Gastroesophageal sphincter (tissue), 4 donors: ENCODE measurements at regions not wholly inside any gene's neighbourhood (a gene's known extent, or its start where the extent isn't known, plus 50 kb on each side); places are given as distances from the start of the nearest gene placed in this dataset.

Source experiments
- ATAC-seq: fragments of 150-250 bp; one replicate; pipeline ENCODE4 v1.9.1; 2016; ENCODE audit warnings: mild to moderate bottlenecking, moderate library complexity
- H3K27ac ChIP-seq, 4 donors: fragments of 200-600 bp; sonication (generic) in 3 of 4; 1 replicate in 3 of 4; 2 replicates in 1 of 4; pipeline ENCODE4 v1.5.1; 2016 to 2019
- H3K27me3 ChIP-seq: fragments of 200-600 bp; sonication (generic); one replicate; pipeline ENCODE4 v1.5.1; 2019
- H3K36me3 ChIP-seq, 2 donors: fragments of 200-600 bp; sonication (generic); one replicate each; pipeline ENCODE4 v1.5.1; 2019; ENCODE audit warnings: control low read depth in 1 of 2
- H3K4me1 ChIP-seq, 3 donors: fragments of 200-600 bp; sonication (generic); 1 replicate in 2 of 3; 2 replicates in 1 of 3; pipeline ENCODE4 v1.5.1; 2016 to 2019; ENCODE audit warnings: control low read depth in 2 of 3
- H3K4me3 ChIP-seq, 2 donors: fragments of 200-600 bp; sonication (generic); one replicate each; pipeline ENCODE4 v1.5.1; 2019; ENCODE audit warnings: mild to moderate bottlenecking in 1 of 2, moderate library complexity in 1 of 2
- H3K9me3 ChIP-seq, 3 donors: fragments of 200-600 bp; sonication (generic); one replicate each; pipeline ENCODE4 v1.5.1; 2017 to 2019; ENCODE audit warnings: control low read depth in 2 of 3
- CTCF ChIP-seq, 4 experiments: fragments of 200-600 bp in 2 of 4; fragments of 450-650 bp in 2 of 4; sonication (generic) in 1 of 4; IDR thresholded peaks; one replicate each; pipeline ENCODE4 v1.5.1; 2017 to 2019; ENCODE audit warnings: antibody characterized with exemption in 4 of 4, mild to moderate bottlenecking in 2 of 4, moderate library complexity in 2 of 4
- EP300 ChIP-seq: sonication (generic); formaldehyde crosslinking; IDR thresholded peaks from one replicate; pipeline ENCODE4 v1.6.1; 2017; ENCODE audit warnings: antibody characterized with exemption, mild to moderate bottlenecking
- POLR2A ChIP-seq, 2 donors: fragments of 450-650 bp; IDR thresholded peaks; one replicate each; pipeline ENCODE4 v1.6.1; 2017; ENCODE audit warnings: antibody characterized with exemption in 2 of 2, mild to moderate bottlenecking in 2 of 2, moderate library complexity in 1 of 2
- POLR2AphosphoS5 ChIP-seq: sonication (generic); formaldehyde crosslinking; IDR thresholded peaks from one replicate; pipeline ENCODE4 v1.6.1; 2017; ENCODE audit warnings: antibody characterized with exemption
- WGBS, 2 donors: methylation state at CpG; one replicate each; pipeline ENCODE4 v1.1.5; 2018; ENCODE audit warnings: low coverage in 1 of 2; 5-methylcytosine and 5-hydroxymethylcytosine counted together

DNA sequence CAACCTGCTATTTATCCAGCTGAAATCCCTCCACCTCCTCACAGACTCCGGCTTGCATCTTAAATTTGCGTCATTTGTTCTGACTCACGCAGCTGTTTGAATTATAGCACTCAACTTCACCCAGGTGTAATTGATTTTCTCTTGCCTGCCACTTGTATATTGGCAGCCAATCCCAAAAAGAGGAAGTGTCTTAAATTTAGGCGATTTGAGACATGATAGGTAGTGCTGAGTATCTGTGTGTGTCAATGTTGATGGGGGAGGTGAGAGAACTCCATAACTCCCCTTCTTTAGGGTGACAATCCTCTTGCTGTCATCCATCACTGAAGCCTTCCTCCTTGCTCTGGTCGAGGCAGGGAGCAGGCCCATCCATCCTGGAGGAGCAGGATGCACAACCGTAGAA, 77.2 kb upstream of the TPRG1 start:
- Histone ChIP-seq H3K27me3 (no peaks in the 10 kb centered on the region), H3K27ac (no peak overlapping the region), H3K4me1 (no peaks in the 10 kb centered on the region), H3K36me3 (no peaks in the 10 kb centered on the region), H3K4me3 (no peak overlapping the region), H3K9me3 (no peaks in the 10 kb centered on the region)
- 88 to 91% methylated on average over 5 to 6 of the region's 6 CpGs for WGBS, 2 donors
- TF ChIP-seq POLR2AphosphoS5 = no peak
- no peak for TF ChIP-seq POLR2A (IDR thresholded peaks at IDR 0.05)
- TF ChIP-seq EP300 = no peak
- no peak for TF ChIP-seq CTCF (IDR thresholded peaks at IDR 0.05)
- no peak for ATAC-seq

- H3K4me3 ChIP-seq = no peak overlapping the region
- WGBS, 2 donors = 82 to 100% methylated on average over 1 of the region's 1 CpG
- TF ChIP-seq POLR2A (IDR thresholded peaks at IDR 0.05) = no peak
- TF ChIP-seq CTCF (IDR thresholded peaks at IDR 0.05) = no peak
- TF ChIP-seq POLR2AphosphoS5 = no peak
- no peaks in the 10 kb centered on the region for H3K36me3 ChIP-seq
- H3K27me3 ChIP-seq = no peaks in the 10 kb centered on the region
- no peaks in the 10 kb centered on the region for H3K9me3 ChIP-seq
- no peaks in the 10 kb centered on the region for H3K4me1 ChIP-seq
- no peak overlapping the region for H3K27ac ChIP-seq
- no peak for ATAC-seq
Measured at GRCh38 chr3:189096092-189096491, 75.7 kb upstream of the TPRG1 start.

- Histone ChIP-seq H3K27me3 (no peaks in the 10 kb centered on the region), H3K4me1 (no peaks in the 10 kb centered on the region), H3K27ac (peak overlapping the region in 3 of 4 donors; percentile 69 to 78 (median 69)), H3K9me3 (no peaks in the 10 kb centered on the region), H3K36me3 (no peaks in the 10 kb centered on the region), H3K4me3 (no peak overlapping the region)
- peak; percentile 91 for ATAC-seq
- peak; percentile 47 for TF ChIP-seq POLR2AphosphoS5
- TF ChIP-seq POLR2A (IDR thresholded peaks at IDR 0.05) = no peak
- TF ChIP-seq EP300 = no peak
- 56 to 83% methylated on average over 3 to 9 of the region's 12 CpGs for WGBS, 2 donors
Measured at GRCh38 chr3:189099031-189099471, 72.7 kb upstream of the TPRG1 start.

- 26 to 76% methylated on average over 6 to 9 of the region's 12 CpGs for WGBS, 2 donors
- Histone ChIP-seq H3K36me3 (no peaks in the 10 kb centered on the region), H3K27me3 (no peaks in the 10 kb centered on the region), H3K4me3 (no peak overlapping the region), H3K27ac (peak overlapping the region in 3 of 4 donors; percentile 69 to 78 (median 69)), H3K4me1 (no peaks in the 10 kb centered on the region), H3K9me3 (no peaks in the 10 kb centered on the region)
- ATAC-seq = peak; percentile 44
- no peak for TF ChIP-seq POLR2AphosphoS5
- TF ChIP-seq POLR2A (IDR thresholded peaks at IDR 0.05) = no peak
- no peak for TF ChIP-seq EP300
- no peak for TF ChIP-seq CTCF (IDR thresholded peaks at IDR 0.05)
Measured at GRCh38 chr3:189099505-189100290, 72.1 kb upstream of the TPRG1 start.

- Histone ChIP-seq H3K27me3 (no peaks in the 10 kb centered on the region), H3K9me3 (no peaks in the 10 kb centered on the region), H3K27ac (peak overlapping the region in 3 of 4 donors; percentile 69 to 78 (median 69)), H3K4me3 (no peak overlapping the region), H3K4me1 (no peaks in the 10 kb centered on the region), H3K36me3 (no peaks in the 10 kb centered on the region)
- TF ChIP-seq POLR2A (IDR thresholded peaks at IDR 0.05) (no peak), EP300 (no peak), POLR2AphosphoS5 (no peak), CTCF (IDR thresholded peaks at IDR 0.05) (no peak)
- ATAC-seq = no peak
- 95 to 100% methylated on average over 2 of the region's 2 CpGs for WGBS, 2 donors
Measured at GRCh38 chr3:189100866-189101265, 70.9 kb upstream of the TPRG1 start.
